ENCODE measurements at regions not wholly inside any gene's neighbourhood (a gene's known extent, or its start where the extent isn't known, plus 50 kb on each side); places are given as distances from the start of the nearest gene placed in this dataset.

DNA sequence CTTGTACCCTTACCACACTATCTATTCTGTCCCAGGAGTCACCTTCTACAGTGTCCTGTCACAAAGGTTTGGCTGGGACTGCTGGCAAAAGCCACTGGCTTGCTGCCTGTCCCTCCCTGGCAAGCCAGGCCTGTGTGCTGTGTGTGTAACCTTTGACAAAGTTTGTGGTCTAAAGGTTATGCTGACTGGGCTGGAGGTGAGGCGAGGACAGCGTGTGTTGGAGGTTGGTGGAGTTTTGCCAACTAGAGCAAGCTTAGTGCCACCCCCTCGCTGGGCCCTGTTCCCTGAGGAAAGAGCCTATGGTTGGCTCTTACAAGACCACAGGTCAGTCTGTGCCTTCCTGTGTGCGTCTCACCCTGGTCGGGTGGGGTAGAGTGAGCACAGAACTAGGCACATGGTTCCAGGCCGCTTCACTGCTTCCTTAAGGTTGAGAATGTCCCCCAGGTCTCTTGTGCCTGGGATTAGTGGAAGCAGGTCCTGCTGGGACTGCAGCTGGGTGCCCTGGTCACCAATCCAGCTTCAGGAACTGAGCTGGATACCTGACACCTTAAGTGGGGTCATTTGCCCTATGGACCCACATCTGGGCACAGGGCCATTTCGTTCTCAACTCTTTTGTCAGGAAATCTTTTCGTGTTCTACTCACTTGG, 152.2 kb downstream of the GADD45G start:
- no peak for DNase-seq
- no peak for TF ChIP-seq GATA1 (IDR thresholded peaks at IDR 0.05; ENCODE audit: low read depth, low read length)
- TF ChIP-seq POLR2A (IDR thresholded peaks at IDR 0.05; ENCODE audit: low read length), result no peak

- DNase-seq, result no peak
- no peak for TF ChIP-seq POLR2A (IDR thresholded peaks at IDR 0.05; ENCODE audit: low read length)
- TF ChIP-seq GATA1 (IDR thresholded peaks at IDR 0.05; ENCODE audit: low read depth, low read length), result no peak
Measured at GRCh38 chr9:89757776-89758528, 153.1 kb downstream of the GADD45G start.

DNA sequence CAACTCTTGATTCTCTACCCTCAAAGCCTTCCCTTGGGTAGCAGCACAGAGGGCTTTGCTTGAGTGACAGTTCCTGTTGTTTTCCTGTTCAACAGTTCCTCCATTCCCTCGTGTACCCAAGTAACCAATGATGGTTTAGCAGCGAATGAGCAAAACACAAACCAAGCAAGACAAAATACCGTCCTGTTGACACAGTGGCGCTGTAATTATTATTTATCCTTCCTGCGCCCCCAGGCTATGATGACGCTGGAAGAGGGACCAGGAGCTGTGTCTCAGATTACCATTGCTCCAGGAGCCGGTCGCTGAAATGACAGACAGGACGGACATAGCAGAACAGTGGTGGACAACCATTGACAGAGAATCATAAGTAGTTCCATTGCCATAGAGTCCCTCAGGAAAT, 154.8 kb downstream of the GADD45G start:
- TF ChIP-seq POLR2A (IDR thresholded peaks at IDR 0.05; ENCODE audit: low read length) (no peak), GATA1 (IDR thresholded peaks at IDR 0.05; ENCODE audit: low read depth, low read length) (no peak)
- no peak for DNase-seq

GRCh38 chr9:89760123-89760522, 155.3 kb downstream of the GADD45G start:
- DNase-seq, result no peak
- TF ChIP-seq POLR2A (IDR thresholded peaks at IDR 0.05; ENCODE audit: low read length) (no peak), GATA1 (IDR thresholded peaks at IDR 0.05; ENCODE audit: low read depth, low read length) (no peak)

DNA sequence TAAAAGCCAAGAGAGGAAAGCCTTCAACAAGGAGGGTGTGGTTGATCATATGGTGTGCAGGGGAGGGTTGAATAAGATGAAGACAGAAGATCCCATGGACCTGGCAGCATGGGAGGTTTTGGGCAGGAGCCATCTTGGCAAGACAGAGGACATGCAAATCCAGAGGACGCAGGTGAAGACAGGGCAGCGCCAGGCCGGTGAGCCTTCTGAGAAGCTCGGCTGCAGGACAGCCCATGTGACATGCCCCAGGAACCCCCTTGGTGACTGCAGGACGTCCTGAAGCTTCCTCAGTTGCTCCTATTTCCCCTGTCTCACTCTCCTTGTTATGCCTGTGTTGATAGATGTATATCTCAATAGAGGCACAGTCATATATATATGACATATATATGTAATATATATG, 159.4 kb downstream of the GADD45G start:
- TF ChIP-seq POLR2A (IDR thresholded peaks at IDR 0.05; ENCODE audit: low read length), result no peak
- TF ChIP-seq GATA1 (IDR thresholded peaks at IDR 0.05; ENCODE audit: low read depth, low read length), result no peak
- no peak for DNase-seq

DNA sequence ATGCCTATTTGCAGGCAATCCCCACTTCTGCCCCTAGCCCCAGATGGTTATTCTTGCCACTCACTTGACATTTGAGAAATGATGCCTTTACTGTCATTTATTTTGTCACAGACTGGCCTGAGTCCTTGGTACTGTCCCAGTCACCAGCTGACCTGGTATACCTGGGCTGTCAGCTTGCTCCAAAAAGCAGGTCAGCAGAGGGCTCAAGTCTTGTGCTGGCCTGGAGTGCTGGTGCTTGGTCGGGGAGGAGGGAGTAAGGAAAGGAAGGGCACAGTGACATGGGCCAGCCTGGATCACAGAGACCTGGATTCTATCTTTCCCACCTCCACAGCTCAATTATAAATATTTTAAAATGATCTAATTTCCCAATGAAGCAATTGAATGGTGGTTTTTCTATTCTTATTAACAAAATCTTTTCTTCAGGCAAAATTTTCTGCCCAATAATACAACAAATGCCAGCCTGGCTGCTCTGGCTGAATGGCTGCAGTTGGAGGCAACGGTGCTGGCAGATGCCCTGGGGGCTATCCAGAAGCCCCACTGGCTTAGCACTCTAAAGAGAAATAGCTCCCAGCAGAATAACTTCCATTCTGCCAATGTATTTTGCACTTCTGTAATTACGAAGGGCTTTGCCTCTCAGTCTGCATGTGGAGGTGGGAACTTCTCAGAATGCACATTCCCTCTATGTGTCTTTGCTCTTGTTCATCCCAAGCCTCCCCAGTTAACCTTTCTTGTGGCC, 160.6 kb downstream of the GADD45G start:
- DNase-seq, result no peak
- TF ChIP-seq GATA1 (IDR thresholded peaks at IDR 0.05; ENCODE audit: low read depth, low read length) (no peak), POLR2A (IDR thresholded peaks at IDR 0.05; ENCODE audit: low read length) (no peak)

DNA sequence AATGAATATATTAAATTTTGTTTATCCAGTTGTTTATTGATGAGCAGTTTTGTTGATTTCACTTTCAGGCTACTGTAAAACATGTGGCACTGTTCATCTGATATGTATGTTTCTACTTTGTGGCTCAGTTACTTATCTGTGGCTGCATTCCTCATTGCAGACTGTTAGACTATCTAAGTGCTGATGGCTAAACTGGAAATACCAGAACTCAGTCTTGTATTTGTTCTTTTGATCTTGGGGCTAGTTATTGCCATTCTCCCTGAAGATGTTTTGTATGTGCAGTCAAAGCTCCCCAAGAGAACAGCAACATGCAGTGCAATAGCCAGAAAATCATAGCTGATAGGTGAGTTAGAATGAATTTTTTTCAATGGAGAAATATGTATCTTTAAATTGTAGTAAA, 162.2 kb downstream of the GADD45G start:
- no peak for DNase-seq
- no peak for TF ChIP-seq POLR2A (IDR thresholded peaks at IDR 0.05; ENCODE audit: low read length)
- TF ChIP-seq GATA1 (IDR thresholded peaks at IDR 0.05; ENCODE audit: low read depth, low read length), result no peak

DNA sequence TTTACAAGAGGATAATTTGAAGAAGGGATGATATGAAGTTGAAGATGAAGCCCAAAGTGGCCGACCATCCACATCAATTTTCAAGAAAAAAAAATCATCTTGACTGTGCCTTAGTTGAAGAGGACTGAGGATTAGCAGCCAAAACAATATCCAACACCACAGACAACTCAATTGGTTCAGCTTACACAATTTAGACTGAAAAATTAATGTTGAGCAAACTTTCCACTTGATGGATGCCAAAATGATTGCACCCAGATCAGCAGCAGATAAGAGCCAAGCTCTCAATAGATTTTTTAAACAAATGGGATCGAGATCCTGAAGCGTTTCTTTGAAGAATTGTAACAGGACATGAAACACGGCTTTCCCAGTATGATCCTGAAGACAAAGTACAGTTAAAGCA, 163.2 kb downstream of the GADD45G start:
- no peak for DNase-seq
- TF ChIP-seq POLR2A (IDR thresholded peaks at IDR 0.05; ENCODE audit: low read length) (no peak), GATA1 (IDR thresholded peaks at IDR 0.05; ENCODE audit: low read depth, low read length) (no peak)

- TF ChIP-seq GATA1 (IDR thresholded peaks at IDR 0.05; ENCODE audit: low read depth, low read length), result no peak
- TF ChIP-seq POLR2A (IDR thresholded peaks at IDR 0.05; ENCODE audit: low read length), result no peak
- no peak for DNase-seq
Measured at GRCh38 chr9:89768650-89769071, 163.8 kb downstream of the GADD45G start.

GRCh38 chr9:89770531-89771174, 165.8 kb downstream of the GADD45G start:
- DNase-seq, result no peak
- TF ChIP-seq GATA1 (IDR thresholded peaks at IDR 0.05; ENCODE audit: low read depth, low read length) (no peak), POLR2A (IDR thresholded peaks at IDR 0.05; ENCODE audit: low read length) (no peak)

GRCh38 chr9:89771205-89771604, 166.4 kb downstream of the GADD45G start:
- TF ChIP-seq GATA1 (IDR thresholded peaks at IDR 0.05; ENCODE audit: low read depth, low read length), result no peak
- TF ChIP-seq POLR2A (IDR thresholded peaks at IDR 0.05; ENCODE audit: low read length), result no peak
- no peak for DNase-seq

GRCh38 chr9:89773170-89773569, 168.4 kb downstream of the GADD45G start:
- DNase-seq, result no peak
- TF ChIP-seq POLR2A (IDR thresholded peaks at IDR 0.05; ENCODE audit: low read length), result no peak
- no peak for TF ChIP-seq GATA1 (IDR thresholded peaks at IDR 0.05; ENCODE audit: low read depth, low read length)

- no peak for TF ChIP-seq POLR2A (IDR thresholded peaks at IDR 0.05; ENCODE audit: low read length)
- DNase-seq, result no peak
Measured at GRCh38 chr9:89774858-89775370, 170.1 kb downstream of the GADD45G start.

DNA sequence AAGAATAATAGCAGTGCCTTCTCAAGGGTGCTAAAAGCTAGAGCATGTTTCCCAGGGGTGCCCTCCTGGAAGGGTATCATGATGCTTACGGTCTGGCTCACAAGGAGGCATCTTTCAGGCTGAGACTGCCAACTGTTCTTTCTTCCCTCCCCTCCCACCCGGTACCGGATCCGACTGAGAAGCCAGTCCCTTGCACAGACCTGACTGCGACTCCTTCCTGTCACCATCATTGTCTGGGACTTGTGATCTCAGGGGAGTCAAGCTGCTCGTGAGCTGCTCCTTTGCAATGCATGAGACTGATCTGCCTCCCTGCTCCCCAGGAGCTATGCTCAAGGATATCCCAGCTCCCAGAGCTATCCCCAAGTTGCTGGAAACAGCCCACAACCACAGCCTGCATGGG, 170.8 kb downstream of the GADD45G start:
- DNase-seq, result no peak
- no peak for TF ChIP-seq POLR2A (IDR thresholded peaks at IDR 0.05; ENCODE audit: low read length)
